Stomach (tissue), 4 donors: ENCODE measurements at regions not wholly inside any gene's neighbourhood (a gene's known extent, or its start where the extent isn't known, plus 50 kb on each side); places are given as distances from the start of the nearest gene placed in this dataset.

Experiments used
- CTCF ChIP-seq, 7 experiments: fragments of 450-650 bp in 4 of 7; fragments of 200-600 bp in 3 of 7; sonication (generic) in 3 of 7; IDR thresholded peaks; one replicate each; pipeline ENCODE4 v1.5.1; 2016 to 2019; ENCODE audit warnings: antibody characterized with exemption in 7 of 7, control low read depth in 2 of 7, mild to moderate bottlenecking in 1 of 7
- POLR2A ChIP-seq, 4 donors: fragments of 450-650 bp; IDR thresholded peaks; one replicate each; pipeline ENCODE4 v1.6.1; 2016; ENCODE audit warnings: antibody characterized with exemption in 4 of 4, control low read depth in 2 of 4, mild to moderate bottlenecking in 1 of 4, moderate library complexity in 1 of 4

GRCh38 chr12:91349476-91349875 lies 166.9 kb upstream of the DCN start:
- TF ChIP-seq CTCF (IDR thresholded peaks at IDR 0.05) (no peak), POLR2A (IDR thresholded peaks at IDR 0.05) (no peak)
